ENCODE measurements at regions not wholly inside any gene's neighbourhood (a gene's known extent, or its start where the extent isn't known, plus 50 kb on each side); places are given as distances from the start of the nearest gene placed in this dataset.

GRCh38 chr1:222896630-222897526, 82.0 kb downstream of the DISP1 start:
- Histone ChIP-seq H3K14ac (ENCODE audit: insufficient read length) (no peak overlapping the region), H2BK15ac (ENCODE audit: low read length) (no peak overlapping the region), H3K4me2 (ENCODE audit: insufficient read depth in 1 of 2, low read depth in 2 of 2, low read length in 2 of 2) (no peak overlapping the region), H4K91ac (replicated peaks; ENCODE audit: insufficient read length, low read length) (no peak overlapping the region), H3K56ac (replicated peaks; ENCODE audit: insufficient read length, low read depth, low read length) (no peak overlapping the region), H2BK5ac (ENCODE audit: low read depth, low read length) (no peak overlapping the region), H4K5ac (ENCODE audit: insufficient read length, low read depth, low read length) (no peak overlapping the region), H3K18ac (ENCODE audit: extremely low read depth, low read length) (no peak overlapping the region), H3K23me2 (ENCODE audit: low read depth, low read length) (no peaks in the 10 kb centered on the region), H4K20me1 (replicated peaks in 1 of 2; ENCODE audit: control insufficient read depth in 1 of 2, insufficient read depth in 2 of 2, low read length in 2 of 2) (no peaks in the 10 kb centered on the region), H3K79me2 (ENCODE audit: control insufficient read depth in 1 of 2, insufficient read depth in 2 of 2, low read length in 2 of 2) (no peaks in the 10 kb centered on the region), H3K4me3 (ENCODE audit: extremely low read depth in 1 of 4, insufficient read depth in 2 of 4, low read depth in 3 of 4, low read length in 4 of 4) (no peak overlapping the region), H3K79me1 (ENCODE audit: low read depth, low read length) (no peaks in the 10 kb centered on the region), H2AK5ac (ENCODE audit: low read depth, low read length) (no peak overlapping the region), H3K9ac (replicated peaks in 1 of 4; ENCODE audit: extremely low read depth in 1 of 4, low read depth in 3 of 4, low read length in 3 of 4) (no peak overlapping the region), H2BK12ac (ENCODE audit: low read depth, low read length) (no peak overlapping the region), H2BK120ac (replicated peaks; ENCODE audit: low read depth, low read length) (no peak overlapping the region), H3K36me3 (ENCODE audit: control insufficient read depth in 2 of 4, insufficient read depth in 4 of 4, low read length in 3 of 4) (no peaks in the 10 kb centered on the region), H3K4ac (replicated peaks; ENCODE audit: insufficient read length, low read depth, low read length) (no peak overlapping the region), H2AFZ (ENCODE audit: low read length) (no peak overlapping the region), H4K8ac (ENCODE audit: extremely low read depth, insufficient read depth, low read length) (no peak overlapping the region), H3K23ac (ENCODE audit: insufficient read length) (no peak overlapping the region), H3K27me3 (replicated peaks in 1 of 4; ENCODE audit: control insufficient read depth in 3 of 4, extremely low read depth in 1 of 4, insufficient read depth in 3 of 4, low read length in 3 of 4) (no peaks in the 10 kb centered on the region), H3K27ac (ENCODE audit: low read depth, low read length) (no peak overlapping the region), H3K4me1 (replicated peaks in 1 of 4; ENCODE audit: control insufficient read depth in 3 of 4, insufficient read depth in 4 of 4, low read length in 3 of 4) (no peaks in the 10 kb centered on the region), H3K9me3 (ENCODE audit: insufficient read depth in 2 of 2, low read depth in 1 of 2, low read length in 1 of 2) (no peaks in the 10 kb centered on the region), H2BK20ac (ENCODE audit: low read length) (no peak overlapping the region)
- TF ChIP-seq TAF1 (IDR thresholded peaks at IDR 0.05; ENCODE audit: low read depth, low read length) (no peak), BACH1 (IDR thresholded peaks at IDR 0.05; ENCODE audit: low read length) (no peak), TAF7 (optimal IDR thresholded peaks at IDR 0.05; ENCODE audit: borderline replicate concordance, low read depth, low read length) (no peak), TEAD4 (IDR thresholded peaks at IDR 0.05; ENCODE audit: low read depth, low read length) (no peak), CTBP2 (IDR thresholded peaks at IDR 0.05; ENCODE audit: borderline replicate concordance, insufficient read depth, insufficient read length, low read length) (no peak), NANOG (IDR thresholded peaks at IDR 0.05; ENCODE audit: insufficient read depth, low read depth, low read length, poor library complexity, severe bottlenecking) (no peak)
- no peak for FAIRE-seq
- POLR2A ChIA-PET (ENCODE audit: partially characterized antibody) = no interaction called here
- 84% methylated on average over 3 of the region's 3 CpGs; no CpG with 5 or more reads in 1 of the 2 experiments for WGBS, 2 experiments (ENCODE audit: extremely low coverage in 1 of 2, insufficient coverage in 1 of 2, insufficient read length in 1 of 2, insufficient replicate concordance in 2 of 2, low coverage in 1 of 2, low lambda C conversion rate in 2 of 2, missing lambda C conversion rate in 1 of 2)
- DNase-seq (ENCODE audit: low read depth in 1 of 2, low spot score in 2 of 2) = no peak
- CTCF ChIA-PET (ENCODE audit: partially characterized antibody) = interaction anchor here (1.0 kb wide), 1 partner anchor 11 kb away, joined by 3 read pairs; no protein-coding TSS in a partner anchor
